H1 (cell line): ENCODE measurements at regions not wholly inside any gene's neighbourhood (a gene's known extent, or its start where the extent isn't known, plus 50 kb on each side); places are given as distances from the start of the nearest gene placed in this dataset.

Experiments
- CTCF ChIA-PET: fragments of 300-600 bp; sonication (Branson Sonifier 250); formaldehyde crosslinking; loops from one replicate; lab custom pipeline; 2021; ENCODE audit not compliant: partially characterized antibody; lab: Charles Lee
- POLR2A ChIA-PET: fragments of 300-600 bp; sonication (Branson Sonifier 250); formaldehyde crosslinking; loops from one replicate; lab custom pipeline; 2021; ENCODE audit warnings: inconsistent platforms; ENCODE audit not compliant: partially characterized antibody; lab: Charles Lee
- DNase-seq, 2 experiments: peaks; one replicate each; pipeline versions ENCODE4 v3.0.0 to v3.0.0-alpha.2; 2010 to 2022; ENCODE audit warnings: low spot score in 2 of 2, low read depth in 1 of 2, mixed read lengths in 1 of 2
- FAIRE-seq: peaks from 2 replicates; lab custom pipeline; 2011; peaks lifted over from hg19 to GRCh38; lab: Jason Lieb, UNC
- H2AFZ ChIP-seq: 2 replicates; pipeline ENCODE4 v1.8.1; 2012; ENCODE audit warnings: low read length, inconsistent platforms
- H2AK5ac ChIP-seq: 2 replicates; pipeline ENCODE4 v1.6.1; 2013; ENCODE audit warnings: low read depth, low read length
- H2BK120ac ChIP-seq: replicated peaks from 2 replicates; pipeline ENCODE3; 2013; ENCODE audit warnings: low read depth, low read length, inconsistent platforms
- H2BK12ac ChIP-seq: 2 replicates; pipeline ENCODE4 v1.6.1; 2013; ENCODE audit warnings: low read depth, low read length
- H2BK15ac ChIP-seq: 2 replicates; pipeline ENCODE4 v1.6.1; 2013; ENCODE audit warnings: low read length
- H2BK20ac ChIP-seq: 2 replicates; pipeline ENCODE4 v1.6.1; 2013; ENCODE audit warnings: low read length
- H2BK5ac ChIP-seq: 2 replicates; pipeline ENCODE4 v1.6.1; 2013; ENCODE audit warnings: low read depth, low read length
- H3K14ac ChIP-seq: 2 replicates; pipeline ENCODE4 v1.6.1; 2013; ENCODE audit warnings: inconsistent platforms; ENCODE audit not compliant: insufficient read length
- H3K18ac ChIP-seq: 2 replicates; pipeline ENCODE4 v1.6.1; 2013; ENCODE audit warnings: low read length; ENCODE audit errors: extremely low read depth
- H3K23ac ChIP-seq: 2 replicates; pipeline ENCODE4 v1.6.1; 2013; ENCODE audit warnings: inconsistent platforms; ENCODE audit not compliant: insufficient read length
- H3K23me2 ChIP-seq: 2 replicates; pipeline ENCODE4 v1.6.1; 2013; ENCODE audit warnings: low read depth, low read length
- H3K27ac ChIP-seq: 2 replicates; pipeline ENCODE4 v1.6.1; 2011; ENCODE audit warnings: low read depth, low read length, inconsistent platforms
- H3K27me3 ChIP-seq, 4 experiments: replicated peaks in 1 of 4; 1 replicate in 1 of 4; 2 replicates in 3 of 4; pipeline versions ENCODE4 v1.6.1 to v1.8.1; 2011 to 2013; ENCODE audit warnings: low read length in 3 of 4, mild to moderate bottlenecking in 3 of 4, inconsistent platforms in 2 of 4, mixed read lengths in 2 of 4, moderate library complexity in 1 of 4; ENCODE audit not compliant: control insufficient read depth in 3 of 4, insufficient read depth in 3 of 4; ENCODE audit errors: extremely low read depth in 1 of 4
- H3K36me3 ChIP-seq, 4 experiments: 2 replicates each; pipeline versions ENCODE4 v1.6.1 to v1.8.1; 2011 to 2013; ENCODE audit warnings: mild to moderate bottlenecking in 4 of 4, low read length in 3 of 4, moderate library complexity in 2 of 4, control low read depth in 1 of 4, inconsistent platforms in 1 of 4; ENCODE audit not compliant: insufficient read depth in 4 of 4, control insufficient read depth in 2 of 4
- H3K4ac ChIP-seq: replicated peaks from 2 replicates; pipeline ENCODE3; 2013; ENCODE audit warnings: low read length, low read depth, mixed read lengths, inconsistent platforms; ENCODE audit not compliant: insufficient read length
- H3K4me1 ChIP-seq, 4 experiments: replicated peaks in 1 of 4; 1 replicate in 1 of 4; 2 replicates in 3 of 4; pipeline versions ENCODE4 v1.6.1 to v1.8.1; 2011 to 2013; ENCODE audit warnings: low read length in 3 of 4, inconsistent platforms in 2 of 4, mixed read lengths in 1 of 4; ENCODE audit not compliant: insufficient read depth in 4 of 4, control insufficient read depth in 3 of 4
- H3K4me2 ChIP-seq, 2 experiments: 2 replicates each; pipeline versions ENCODE4 v1.6.1 to v1.8.1; 2011 to 2013; ENCODE audit warnings: low read depth in 2 of 2, low read length in 2 of 2, control low read depth in 1 of 2, inconsistent platforms in 1 of 2, mild to moderate bottlenecking in 1 of 2; ENCODE audit not compliant: insufficient read depth in 1 of 2
- H3K4me3 ChIP-seq, 4 experiments: fragments of 200-600, 300-600 bp in 1 of 4; sonication (generic), shearing (Covaris generic), sonication (Bioruptor Twin) in 1 of 4; 2 replicates each; pipeline versions ENCODE4 v1.5.1 to v1.8.1; 2011 to 2016; ENCODE audit warnings: low read length in 4 of 4, low read depth in 3 of 4, control low read depth in 2 of 4, inconsistent platforms in 2 of 4, mild to moderate bottlenecking in 2 of 4, mixed read lengths in 1 of 4, moderate library complexity in 1 of 4; ENCODE audit not compliant: insufficient read depth in 2 of 4; ENCODE audit errors: extremely low read depth in 1 of 4
- H3K56ac ChIP-seq: replicated peaks from 2 replicates; pipeline ENCODE3; 2013; ENCODE audit warnings: low read depth, mild to moderate bottlenecking, mixed read lengths, low read length, inconsistent platforms; ENCODE audit not compliant: insufficient read length
- H3K79me1 ChIP-seq: 2 replicates; pipeline ENCODE4 v1.6.1; 2013; ENCODE audit warnings: low read depth, low read length, control low read depth
- H3K79me2 ChIP-seq, 2 experiments: 2 replicates each; pipeline versions ENCODE4 v1.6.1 to v1.8.1; 2012 to 2013; ENCODE audit warnings: low read length in 2 of 2, mild to moderate bottlenecking in 2 of 2, inconsistent platforms in 1 of 2; ENCODE audit not compliant: insufficient read depth in 2 of 2, control insufficient read depth in 1 of 2
- H3K9ac ChIP-seq, 4 experiments: replicated peaks in 1 of 4; 1 replicate in 1 of 4; 2 replicates in 3 of 4; pipeline versions ENCODE4 v1.6.1 to v1.8.1; 2011 to 2013; ENCODE audit warnings: low read depth in 3 of 4, low read length in 3 of 4, control low read depth in 2 of 4, mild to moderate bottlenecking in 2 of 4, moderate library complexity in 2 of 4, inconsistent platforms in 1 of 4; ENCODE audit errors: extremely low read depth in 1 of 4
- H3K9me3 ChIP-seq, 2 experiments: 2 replicates each; pipeline versions ENCODE4 v1.6.1 to v1.8.1; 2012 to 2013; ENCODE audit warnings: mild to moderate bottlenecking in 2 of 2, moderate library complexity in 2 of 2, control low read depth in 1 of 2, inconsistent platforms in 1 of 2, low read depth in 1 of 2, low read length in 1 of 2, mixed read lengths in 1 of 2; ENCODE audit not compliant: insufficient read depth in 2 of 2
- H4K20me1 ChIP-seq, 2 experiments: replicated peaks in 1 of 2; 2 replicates each; pipeline versions ENCODE3 to v1.8.1; 2011 to 2013; ENCODE audit warnings: inconsistent platforms in 2 of 2, low read length in 2 of 2, mild to moderate bottlenecking in 1 of 2; ENCODE audit not compliant: insufficient read depth in 2 of 2, control insufficient read depth in 1 of 2
- H4K5ac ChIP-seq: 2 replicates; pipeline ENCODE4 v1.6.1; 2013; ENCODE audit warnings: low read length, low read depth, mixed read lengths, inconsistent platforms; ENCODE audit not compliant: insufficient read length
- H4K8ac ChIP-seq: 2 replicates; pipeline ENCODE4 v1.8.0; 2013; ENCODE audit warnings: mild to moderate bottlenecking, moderate library complexity, low read length, inconsistent platforms; ENCODE audit not compliant: insufficient read depth; ENCODE audit errors: extremely low read depth
- H4K91ac ChIP-seq: replicated peaks from 2 replicates; pipeline ENCODE3; 2013; ENCODE audit warnings: low read length, mixed read lengths, inconsistent platforms; ENCODE audit not compliant: insufficient read length
- ASH2L ChIP-seq: fragments of 200-600, 300-600 bp; sonication (generic); IDR thresholded peaks from one replicate; pipeline ENCODE4 v1.7.1; 2017; ENCODE audit warnings: low read length
- CHD1 ChIP-seq: IDR thresholded peaks from 2 replicates; pipeline ENCODE4 v1.6.1; 2012; ENCODE audit warnings: low read depth, low read length, improper control_type of control experiment
- CTBP2 ChIP-seq: IDR thresholded peaks from 2 replicates; pipeline ENCODE4 v1.7.0; 2011; ENCODE audit warnings: borderline replicate concordance, mild to moderate bottlenecking, moderate library complexity, mixed read lengths, low read length; ENCODE audit not compliant: insufficient read depth, insufficient read length
- KDM4A ChIP-seq: IDR thresholded peaks from one replicate; pipeline ENCODE4 v1.7.1; 2012; ENCODE audit warnings: low read depth, mild to moderate bottlenecking, moderate library complexity, low read length, inconsistent platforms; ENCODE audit not compliant: severe bottlenecking
- PHF8 ChIP-seq: fragments of 200-600 bp; sonication (generic); conservative IDR thresholded peaks from 2 replicates; pipeline ENCODE4 v1.7.1; 2012; ENCODE audit warnings: low read depth, mild to moderate bottlenecking, inconsistent platforms, low read length, moderate library complexity
- RNF2 ChIP-seq: fragments of 200-900, 300-1000 bp; sonication (generic); IDR thresholded peaks from 2 replicates; pipeline ENCODE4 v1.7.1; 2016; ENCODE audit warnings: borderline replicate concordance, low read depth, mild to moderate bottlenecking, antibody characterized with exemption, low read length; ENCODE audit not compliant: poor library complexity, severe bottlenecking; ENCODE audit errors: missing control alignments
- TBP ChIP-seq: IDR thresholded peaks from 2 replicates; pipeline ENCODE4 v1.6.1; 2011; ENCODE audit warnings: low read depth, low read length, improper control_type of control experiment

- Histone ChIP-seq H3K4me1 (no peaks in the 10 kb centered on the region), H3K56ac (no peak overlapping the region), H3K9ac (no peak overlapping the region), H3K18ac (no peak overlapping the region), H3K27ac (no peak overlapping the region), H2AFZ (no peak overlapping the region), H2AK5ac (no peak overlapping the region), H2BK20ac (no peak overlapping the region), H2BK15ac (no peak overlapping the region), H4K91ac (no peak overlapping the region)
- no peak for FAIRE-seq
- POLR2A ChIA-PET, result no interaction called here
- TF ChIP-seq KDM4A (no peak), ASH2L (no peak), RNF2 (no peak), PHF8 (no peak), CTBP2 (no peak), TBP (no peak), CHD1 (no peak)
- TF ChIP-seq, all 59 proteins: peak for 0
- H4K20me1 ChIP-seq, result no peaks in the 10 kb centered on the region
- H3K9me3 ChIP-seq, result no peaks in the 10 kb centered on the region
- H3K4ac ChIP-seq, result no peak overlapping the region
- no peaks in the 10 kb centered on the region for H3K27me3 ChIP-seq
- no peak overlapping the region for H2BK120ac ChIP-seq
- H3K36me3 ChIP-seq, result no peaks in the 10 kb centered on the region
- H3K4me2 ChIP-seq, result no peak overlapping the region
- DNase-seq, result no peak
- no peak overlapping the region for H2BK12ac ChIP-seq
- no peak overlapping the region for H3K14ac ChIP-seq
- H4K5ac ChIP-seq, result no peak overlapping the region
- no peaks in the 10 kb centered on the region; the same call in 1 of the 2 replicates for H3K23me2 ChIP-seq
- H3K23ac ChIP-seq, result no peak overlapping the region
- H4K8ac ChIP-seq, result no peak overlapping the region
- no peaks in the 10 kb centered on the region for H3K79me2 ChIP-seq
- H2BK5ac ChIP-seq, result no peak overlapping the region
- CTCF ChIA-PET, result interaction anchor here (1.1 to 2.5 kb wide), 3 partner anchors 11 to 159 kb away, joined by 5 to 9 read pairs (median 6); no protein-coding TSS in a partner anchor
- no peaks in the 10 kb centered on the region for H3K79me1 ChIP-seq
- H3K4me3 ChIP-seq, result no peak overlapping the region
These were observed 178.8 kb upstream of the NPVF start for GRCh38 chr7:25407053-25407452.
